ENCODE measurements at regions not wholly inside any gene's neighbourhood (a gene's known extent, or its start where the extent isn't known, plus 50 kb on each side); places are given as distances from the start of the nearest gene placed in this dataset.

DNA sequence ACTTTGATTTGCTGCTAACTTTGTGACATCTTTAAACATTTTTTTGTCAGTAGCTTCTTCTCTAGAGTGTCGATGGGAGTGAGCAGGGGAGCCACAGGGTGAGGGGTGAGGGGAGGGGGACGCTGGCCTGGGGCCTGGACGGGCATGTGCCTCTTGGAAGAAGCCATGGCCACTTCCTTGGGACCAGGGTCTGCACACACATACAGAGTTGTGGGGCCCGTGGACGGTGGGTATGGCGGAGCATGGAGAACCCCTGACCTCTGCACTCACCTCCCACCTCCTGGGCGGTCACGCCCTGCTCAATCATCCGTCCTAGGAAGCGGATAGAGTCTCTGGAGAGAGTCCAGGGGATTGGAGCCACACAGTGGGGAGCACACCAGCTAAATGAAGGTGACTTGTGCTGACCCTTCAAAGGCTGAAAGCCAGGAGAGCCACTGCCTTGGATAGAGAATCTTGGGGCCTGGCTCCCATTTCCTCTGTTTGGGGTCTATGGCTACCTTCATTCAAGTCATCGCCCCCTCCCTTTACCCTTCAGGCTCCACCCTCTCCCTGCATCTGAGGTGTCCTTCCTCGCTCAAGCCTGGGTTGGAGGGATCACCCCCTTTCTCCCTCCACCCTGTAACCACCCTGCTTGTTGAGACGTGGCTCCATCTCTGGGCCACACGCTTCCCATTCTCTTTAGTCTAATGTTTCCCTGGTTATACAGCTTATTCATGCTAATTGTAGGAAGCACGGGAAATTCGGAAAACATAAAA, 63.9 kb upstream of the HAAO start:
- Histone ChIP-seq H3K4me2 (ENCODE audit: insufficient read depth, low read length) (no peak overlapping the region), H4K20me1 (ENCODE audit: insufficient read depth, low read length) (no peaks in the 10 kb centered on the region), H3K4me1 (ENCODE audit: insufficient read depth, low read length) (peaks cover 14% of the 10 kb centered on the region), H3K36me3 (ENCODE audit: insufficient read depth, low read length) (no peaks in the 10 kb centered on the region), H3K27ac (ENCODE audit: low read depth, low read length) (no peak overlapping the region), H2AFZ (ENCODE audit: low read length) (no peak overlapping the region), H3K4me3 (ENCODE audit: insufficient read depth, low read length) (no peak overlapping the region), H3K9me3 (ENCODE audit: low read depth, low read length) (no peaks in the 10 kb centered on the region), H3K27me3 (ENCODE audit: insufficient read depth, low read length) (no peaks in the 10 kb centered on the region), H3K79me2 (ENCODE audit: insufficient read depth, low read length) (no peaks in the 10 kb centered on the region)
- no peak for DNase-seq (ENCODE audit: insufficient read length, low spot score, missing footprints)
- TF ChIP-seq, protein P1, sequence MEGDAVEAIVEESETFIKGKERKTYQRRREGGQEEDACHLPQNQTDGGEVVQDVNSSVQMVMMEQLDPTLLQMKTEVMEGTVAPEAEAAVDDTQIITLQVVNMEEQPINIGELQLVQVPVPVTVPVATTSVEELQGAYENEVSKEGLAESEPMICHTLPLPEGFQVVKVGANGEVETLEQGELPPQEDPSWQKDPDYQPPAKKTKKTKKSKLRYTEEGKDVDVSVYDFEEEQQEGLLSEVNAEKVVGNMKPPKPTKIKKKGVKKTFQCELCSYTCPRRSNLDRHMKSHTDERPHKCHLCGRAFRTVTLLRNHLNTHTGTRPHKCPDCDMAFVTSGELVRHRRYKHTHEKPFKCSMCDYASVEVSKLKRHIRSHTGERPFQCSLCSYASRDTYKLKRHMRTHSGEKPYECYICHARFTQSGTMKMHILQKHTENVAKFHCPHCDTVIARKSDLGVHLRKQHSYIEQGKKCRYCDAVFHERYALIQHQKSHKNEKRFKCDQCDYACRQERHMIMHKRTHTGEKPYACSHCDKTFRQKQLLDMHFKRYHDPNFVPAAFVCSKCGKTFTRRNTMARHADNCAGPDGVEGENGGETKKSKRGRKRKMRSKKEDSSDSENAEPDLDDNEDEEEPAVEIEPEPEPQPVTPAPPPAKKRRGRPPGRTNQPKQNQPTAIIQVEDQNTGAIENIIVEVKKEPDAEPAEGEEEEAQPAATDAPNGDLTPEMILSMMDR (IDR thresholded peaks at IDR 0.05; ENCODE audit: extremely low read depth, low read depth, low read length): no peak

DNA sequence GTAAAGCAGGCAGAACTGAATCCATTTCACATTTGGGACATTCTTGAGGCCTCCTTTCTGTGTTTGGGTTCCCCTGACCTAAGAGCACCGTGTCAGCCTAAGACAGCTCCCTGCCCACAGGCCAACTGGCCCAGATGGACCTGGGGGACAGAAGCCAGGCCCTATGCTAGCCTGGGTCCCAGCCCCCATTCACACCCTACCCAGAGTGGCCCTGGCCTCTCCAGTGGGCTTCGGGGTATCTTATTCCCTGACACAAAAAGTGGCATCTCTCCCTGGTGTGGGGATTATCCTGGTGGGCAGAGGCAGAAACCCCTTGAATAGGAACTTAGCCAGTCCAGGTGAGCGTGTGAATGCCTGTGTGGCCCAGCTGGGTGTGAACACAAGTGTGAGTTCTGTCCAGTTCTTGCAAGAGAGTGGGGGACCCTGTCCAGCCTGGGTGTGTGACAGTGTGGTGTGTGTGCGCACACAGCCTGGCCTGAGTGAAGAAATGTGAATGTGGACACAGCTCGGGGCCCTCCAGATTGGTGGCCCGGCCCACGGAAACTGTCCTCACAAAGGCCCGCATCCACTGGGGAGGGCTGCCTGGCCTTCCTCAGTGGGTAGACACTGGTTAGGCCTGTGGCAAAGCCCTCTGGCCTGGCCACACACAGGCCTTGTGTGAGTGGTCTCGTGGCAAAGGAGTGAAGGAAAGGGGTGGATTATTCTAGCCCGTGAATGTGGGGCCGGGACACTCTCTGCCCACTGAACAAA, 63.0 kb upstream of the HAAO start:
- Histone ChIP-seq H3K79me2 (ENCODE audit: insufficient read depth, low read length) (no peaks in the 10 kb centered on the region), H3K4me2 (ENCODE audit: insufficient read depth, low read length) (no peak overlapping the region), H4K20me1 (ENCODE audit: insufficient read depth, low read length) (no peaks in the 10 kb centered on the region), H3K27ac (ENCODE audit: low read depth, low read length) (no peak overlapping the region), H3K36me3 (ENCODE audit: insufficient read depth, low read length) (no peaks in the 10 kb centered on the region), H3K27me3 (ENCODE audit: insufficient read depth, low read length) (no peaks in the 10 kb centered on the region), H2AFZ (ENCODE audit: low read length) (no peak overlapping the region), H3K9me3 (ENCODE audit: low read depth, low read length) (no peaks in the 10 kb centered on the region), H3K4me3 (ENCODE audit: insufficient read depth, low read length) (no peak overlapping the region), H3K4me1 (ENCODE audit: insufficient read depth, low read length) (peaks cover 14% of the 10 kb centered on the region)
- DNase-seq (ENCODE audit: insufficient read length, low spot score, missing footprints): no peak
- TF ChIP-seq, protein P1 (IDR thresholded peaks at IDR 0.05; ENCODE audit: extremely low read depth, low read depth, low read length): no peak

DNA sequence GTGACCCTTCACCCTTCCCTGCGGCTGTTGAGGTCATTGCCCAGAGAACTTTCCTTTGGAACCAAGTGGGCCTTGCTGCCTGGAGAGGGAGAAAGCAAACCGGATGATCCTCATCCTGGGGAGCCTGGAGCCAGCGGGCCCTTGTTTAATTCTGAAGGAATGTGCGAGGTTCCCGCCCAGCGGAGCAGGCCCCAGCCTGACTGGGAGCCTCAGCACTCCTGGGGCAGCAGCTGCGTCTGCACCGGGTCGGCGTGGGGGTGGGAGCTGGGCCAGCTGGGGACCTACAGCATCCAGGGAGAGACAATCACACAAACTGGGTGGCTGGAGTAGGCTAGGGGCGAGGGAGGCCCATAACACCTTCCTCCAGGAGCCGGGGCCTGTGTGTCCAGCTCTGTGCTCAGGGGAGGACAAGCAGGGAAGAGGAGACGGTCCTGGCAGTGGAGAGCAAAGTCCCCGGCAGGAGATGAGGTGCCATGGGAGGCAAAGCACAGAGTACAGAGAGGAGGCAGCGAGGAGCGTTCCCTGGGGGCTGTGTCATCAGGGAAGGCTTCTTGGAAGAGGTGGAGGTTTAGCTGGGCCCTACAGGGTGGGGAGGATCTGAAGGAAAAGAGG, 61.9 kb upstream of the HAAO start:
- Histone ChIP-seq H3K27ac (ENCODE audit: low read depth, low read length) (no peak overlapping the region), H2AFZ (ENCODE audit: low read length) (no peak overlapping the region), H3K27me3 (ENCODE audit: insufficient read depth, low read length) (no peaks in the 10 kb centered on the region), H3K9me3 (ENCODE audit: low read depth, low read length) (no peaks in the 10 kb centered on the region), H3K4me2 (ENCODE audit: insufficient read depth, low read length) (no peak overlapping the region), H3K36me3 (ENCODE audit: insufficient read depth, low read length) (no peaks in the 10 kb centered on the region), H3K4me1 (ENCODE audit: insufficient read depth, low read length) (peaks cover 5% of the 10 kb centered on the region), H3K4me3 (ENCODE audit: insufficient read depth, low read length) (no peak overlapping the region), H3K79me2 (ENCODE audit: insufficient read depth, low read length) (no peaks in the 10 kb centered on the region), H4K20me1 (ENCODE audit: insufficient read depth, low read length) (no peaks in the 10 kb centered on the region)
- DNase-seq (ENCODE audit: insufficient read length, low spot score, missing footprints): no peak
- TF ChIP-seq, protein P1 (IDR thresholded peaks at IDR 0.05; ENCODE audit: extremely low read depth, low read depth, low read length): no peak

All from osteoblast (primary cell).